ENCODE measurements at regions not wholly inside any gene's neighbourhood (a gene's known extent, or its start where the extent isn't known, plus 50 kb on each side); places are given as distances from the start of the nearest gene placed in this dataset.

DNA sequence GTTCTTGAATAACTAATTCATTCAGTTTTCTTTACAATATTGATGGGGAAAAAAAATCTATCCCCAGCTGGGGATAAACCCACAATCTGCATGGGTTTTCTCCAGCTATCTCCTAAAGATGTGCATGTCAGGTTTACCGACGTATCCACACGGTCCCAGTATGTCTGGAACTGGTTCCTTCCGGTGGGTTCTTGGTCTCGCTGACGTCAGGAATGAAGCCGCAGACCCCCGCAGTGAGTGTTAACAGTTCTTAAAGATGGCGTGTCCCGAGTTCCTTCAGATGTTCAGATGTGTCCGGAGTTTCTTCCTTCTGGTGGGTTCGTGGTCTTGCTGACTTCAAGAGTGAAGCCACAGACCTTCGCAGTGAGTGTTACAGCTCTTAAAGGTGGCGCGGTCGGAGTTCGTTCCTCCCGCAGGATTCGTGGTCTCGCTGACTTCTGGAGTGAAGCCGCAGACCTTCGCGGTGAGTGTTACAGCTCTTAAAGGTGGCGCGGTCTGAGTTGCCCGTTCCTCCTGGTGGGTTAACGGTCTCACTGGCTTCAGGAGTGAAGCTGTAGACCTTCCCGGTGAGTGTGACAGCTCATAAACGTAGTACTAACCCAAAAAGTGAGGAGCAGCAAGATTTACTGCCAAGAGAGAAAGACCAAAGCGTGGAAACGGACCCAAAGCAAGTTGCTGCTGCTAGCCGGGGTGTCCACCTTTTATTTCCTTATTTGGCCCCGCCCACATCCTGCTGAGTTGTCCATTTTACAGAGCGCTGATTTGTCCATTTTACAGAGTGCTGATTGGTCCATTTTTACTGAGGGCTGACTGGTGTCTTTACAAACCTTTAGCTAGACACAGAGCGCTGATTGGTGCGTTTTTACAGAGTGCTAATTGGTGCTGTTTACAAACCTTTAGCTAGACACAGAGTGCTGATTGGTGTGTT is 195.1 kb upstream of the NR2F2 start:
- TF ChIP-seq, protein P1, sequence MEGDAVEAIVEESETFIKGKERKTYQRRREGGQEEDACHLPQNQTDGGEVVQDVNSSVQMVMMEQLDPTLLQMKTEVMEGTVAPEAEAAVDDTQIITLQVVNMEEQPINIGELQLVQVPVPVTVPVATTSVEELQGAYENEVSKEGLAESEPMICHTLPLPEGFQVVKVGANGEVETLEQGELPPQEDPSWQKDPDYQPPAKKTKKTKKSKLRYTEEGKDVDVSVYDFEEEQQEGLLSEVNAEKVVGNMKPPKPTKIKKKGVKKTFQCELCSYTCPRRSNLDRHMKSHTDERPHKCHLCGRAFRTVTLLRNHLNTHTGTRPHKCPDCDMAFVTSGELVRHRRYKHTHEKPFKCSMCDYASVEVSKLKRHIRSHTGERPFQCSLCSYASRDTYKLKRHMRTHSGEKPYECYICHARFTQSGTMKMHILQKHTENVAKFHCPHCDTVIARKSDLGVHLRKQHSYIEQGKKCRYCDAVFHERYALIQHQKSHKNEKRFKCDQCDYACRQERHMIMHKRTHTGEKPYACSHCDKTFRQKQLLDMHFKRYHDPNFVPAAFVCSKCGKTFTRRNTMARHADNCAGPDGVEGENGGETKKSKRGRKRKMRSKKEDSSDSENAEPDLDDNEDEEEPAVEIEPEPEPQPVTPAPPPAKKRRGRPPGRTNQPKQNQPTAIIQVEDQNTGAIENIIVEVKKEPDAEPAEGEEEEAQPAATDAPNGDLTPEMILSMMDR (conservative IDR thresholded peaks at IDR 0.05 in 1 of 2, IDR thresholded peaks at IDR 0.05 in 1 of 2; ENCODE audit: extremely low read depth in 1 of 2, insufficient read depth in 1 of 2, low read depth in 1 of 2, low read length in 2 of 2), result no peak
- no peak for TF ChIP-seq EZH2 (IDR thresholded peaks at IDR 0.05; ENCODE audit: borderline replicate concordance, low read length)
